Transverse colon (tissue), 4 donors: ENCODE measurements at regions not wholly inside any gene's neighbourhood (a gene's known extent, or its start where the extent isn't known, plus 50 kb on each side); places are given as distances from the start of the nearest gene placed in this dataset.

Experiments used
- DNase-seq: peaks from one replicate; pipeline ENCODE4 v3.0.0-alpha.2; 2019
- H3K27ac ChIP-seq, 4 donors: fragments of 200-600 bp; sonication (generic); 2 replicates each; pipeline ENCODE4 v1.5.1; 2016 to 2018; ENCODE audit warnings: inconsistent platforms in 4 of 4
- H3K27me3 ChIP-seq: fragments of 200-600 bp; sonication (generic); 2 replicates; pipeline ENCODE4 v1.5.1; 2017; ENCODE audit warnings: inconsistent platforms
- H3K36me3 ChIP-seq, 4 donors: fragments of 200-600 bp; sonication (generic); 2 replicates each; pipeline ENCODE4 v1.5.1; 2017 to 2019; ENCODE audit warnings: inconsistent platforms in 4 of 4
- H3K4me1 ChIP-seq, 4 donors: fragments of 200-600 bp; sonication (generic); 2 replicates each; pipeline ENCODE4 v1.5.1; 2017 to 2020; ENCODE audit warnings: inconsistent platforms in 4 of 4
- H3K4me3 ChIP-seq, 4 donors: fragments of 200-600 bp; sonication (generic); 1 replicate in 1 of 4; 2 replicates in 3 of 4; pipeline versions ENCODE4 v1.5.1 to v1.6.1; 2017 to 2019; ENCODE audit warnings: inconsistent platforms in 4 of 4
- H3K9me3 ChIP-seq, 2 donors: fragments of 200-600 bp; sonication (generic); 2 replicates each; pipeline ENCODE4 v1.5.1; 2017 to 2019; ENCODE audit warnings: inconsistent platforms in 2 of 2
- EP300 ChIP-seq: sonication (generic); formaldehyde crosslinking; IDR thresholded peaks from one replicate; pipeline ENCODE4 v1.6.1; 2017; ENCODE audit warnings: antibody characterized with exemption, low read depth
- POLR2A ChIP-seq: fragments of 450-650 bp; IDR thresholded peaks from one replicate; pipeline ENCODE4 v1.6.1; 2016; ENCODE audit warnings: antibody characterized with exemption, mild to moderate bottlenecking, moderate library complexity
- POLR2AphosphoS5 ChIP-seq, 3 donors: sonication (generic); formaldehyde crosslinking; IDR thresholded peaks; one replicate each; pipeline ENCODE4 v1.6.1; 2016; ENCODE audit warnings: antibody characterized with exemption in 3 of 3
- WGBS, 2 donors: methylation state at CpG; one replicate each; pipeline ENCODE4 v1.1.5; 2018; ENCODE audit warnings: low coverage in 1 of 2; 5-methylcytosine and 5-hydroxymethylcytosine counted together
- in situ Hi-C, 4 donors: fragments of 200-750 bp; cut with MboI; loops; one replicate each; pipeline versions ENCODE4 v1.15.0 to v1.15.1; 2017; ENCODE audit warnings: low sequenced_read_pairs in 3 of 4, low pct_ligation_motif_present in 1 of 4, low pct_unique_long_range_greater_than_20kb in 1 of 4
- intact Hi-C: fragments of 100-400 bp; cut with DNase I; formaldehyde crosslinking; loops from one replicate; pipeline ENCODE4 v1.15.1; 2023; ENCODE audit warnings: low total_unique reads
- TF ChIP-seq, protein P1 (sequence below), 5 experiments: fragments of 200-600 bp in 3 of 5; fragments of 450-650 bp in 2 of 5; sonication (generic) in 3 of 5; IDR thresholded peaks; 1 replicate in 2 of 5; 2 replicates in 3 of 5; pipeline ENCODE4 v1.5.1; 2016 to 2017; ENCODE audit warnings: antibody characterized with exemption in 5 of 5, inconsistent platforms in 3 of 5, mild to moderate bottlenecking in 2 of 5, moderate library complexity in 1 of 5

DNA sequence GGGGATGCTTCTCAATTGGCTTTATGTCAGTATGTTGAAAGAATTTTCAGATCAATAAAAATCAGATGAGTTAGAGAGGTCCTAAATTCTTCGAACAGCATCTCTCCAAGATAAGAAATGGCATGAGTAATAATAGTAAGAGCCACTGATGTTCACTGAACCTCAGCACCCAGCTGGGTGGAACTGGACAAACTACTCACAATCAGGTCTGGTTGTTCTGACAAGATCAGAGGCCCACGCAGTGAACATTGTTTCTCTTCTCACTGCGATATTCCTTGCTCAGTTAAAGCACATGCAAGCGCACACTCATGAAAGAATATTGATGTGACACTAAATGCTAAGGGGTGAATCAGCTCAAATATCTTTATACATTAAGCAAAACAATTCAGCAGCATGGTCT, 351.0 kb upstream of the AMELY start:
- in situ Hi-C loops = no loop called here

DNA sequence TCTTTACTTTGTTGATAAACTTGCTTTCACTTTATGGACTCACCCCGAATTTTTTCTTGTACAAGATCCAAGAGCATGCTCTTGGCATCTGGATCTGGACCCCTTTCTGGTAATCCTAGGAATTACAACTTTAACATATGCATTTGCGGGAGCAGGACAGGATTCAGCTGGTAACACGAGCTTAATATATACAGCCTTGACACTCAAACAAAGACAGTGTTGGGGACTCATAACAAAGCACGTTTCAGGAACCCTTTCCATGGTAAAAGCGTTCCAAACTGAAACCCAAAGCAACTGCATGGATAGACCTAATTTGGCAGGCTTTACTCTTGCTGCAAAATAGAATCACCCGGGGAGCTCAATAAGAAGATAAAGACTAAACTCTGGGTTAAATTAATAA, 349.7 kb upstream of the AMELY start:
- Histone ChIP-seq H3K4me1 (no peaks in the 10 kb centered on the region), H3K4me3 (no peak overlapping the region), H3K9me3 (no peaks in the 10 kb centered on the region), H3K27me3 (no peaks in the 10 kb centered on the region), H3K36me3 (no peaks in the 10 kb centered on the region), H3K27ac (no peak overlapping the region)
- intact Hi-C loops = no loop called here
- no peak for DNase-seq
- 67% methylated on average over 3 of the region's 6 CpGs; no CpG with 5 or more reads in 1 of the 2 donors for WGBS, 2 donors
- in situ Hi-C loops = no loop called here
- TF ChIP-seq POLR2AphosphoS5 (IDR thresholded peaks at IDR 0.05) (no peak), POLR2A (no peak)
- TF ChIP-seq, protein P1, sequence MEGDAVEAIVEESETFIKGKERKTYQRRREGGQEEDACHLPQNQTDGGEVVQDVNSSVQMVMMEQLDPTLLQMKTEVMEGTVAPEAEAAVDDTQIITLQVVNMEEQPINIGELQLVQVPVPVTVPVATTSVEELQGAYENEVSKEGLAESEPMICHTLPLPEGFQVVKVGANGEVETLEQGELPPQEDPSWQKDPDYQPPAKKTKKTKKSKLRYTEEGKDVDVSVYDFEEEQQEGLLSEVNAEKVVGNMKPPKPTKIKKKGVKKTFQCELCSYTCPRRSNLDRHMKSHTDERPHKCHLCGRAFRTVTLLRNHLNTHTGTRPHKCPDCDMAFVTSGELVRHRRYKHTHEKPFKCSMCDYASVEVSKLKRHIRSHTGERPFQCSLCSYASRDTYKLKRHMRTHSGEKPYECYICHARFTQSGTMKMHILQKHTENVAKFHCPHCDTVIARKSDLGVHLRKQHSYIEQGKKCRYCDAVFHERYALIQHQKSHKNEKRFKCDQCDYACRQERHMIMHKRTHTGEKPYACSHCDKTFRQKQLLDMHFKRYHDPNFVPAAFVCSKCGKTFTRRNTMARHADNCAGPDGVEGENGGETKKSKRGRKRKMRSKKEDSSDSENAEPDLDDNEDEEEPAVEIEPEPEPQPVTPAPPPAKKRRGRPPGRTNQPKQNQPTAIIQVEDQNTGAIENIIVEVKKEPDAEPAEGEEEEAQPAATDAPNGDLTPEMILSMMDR (IDR thresholded peaks at IDR 0.05) = no peak

More for the DNA sequence above, 351.0 kb upstream of the AMELY start:
- no peak overlapping the region for H3K4me3 ChIP-seq
- H3K36me3 ChIP-seq = no peaks in the 10 kb centered on the region
- WGBS, 2 donors = no CpG with 5 or more reads among the region's 4 CpGs
- no peaks in the 10 kb centered on the region for H3K4me1 ChIP-seq
- H3K27ac ChIP-seq = no peak overlapping the region
- TF ChIP-seq POLR2A (no peak), EP300 (no peak), POLR2AphosphoS5 (IDR thresholded peaks at IDR 0.05) (no peak)
- TF ChIP-seq, protein P1 (IDR thresholded peaks at IDR 0.05) = no peak
- H3K9me3 ChIP-seq = no peaks in the 10 kb centered on the region
- intact Hi-C loops = no loop called here
- H3K27me3 ChIP-seq = no peaks in the 10 kb centered on the region
- DNase-seq = no peak

DNA sequence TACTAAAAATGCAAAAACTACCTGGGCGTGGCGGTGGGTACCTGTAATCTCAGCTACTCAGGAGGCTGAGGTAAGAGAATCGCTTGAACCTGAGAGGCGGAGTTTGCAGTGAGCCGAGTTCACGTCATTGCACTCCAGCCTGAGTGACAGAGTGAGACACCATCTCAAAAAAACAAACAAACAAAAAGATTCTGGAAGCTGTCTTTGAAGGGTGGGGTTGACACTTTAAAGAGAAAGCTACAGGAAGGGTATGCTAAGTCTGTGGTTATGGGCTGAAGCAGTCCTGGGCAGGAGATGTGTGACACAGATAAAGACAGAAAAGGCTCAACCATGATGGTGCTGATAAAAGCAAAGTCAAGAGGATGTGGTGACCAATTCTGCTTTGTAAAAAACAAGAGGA, 328.5 kb upstream of the AMELY start:
- TF ChIP-seq POLR2AphosphoS5 (IDR thresholded peaks at IDR 0.05) = no peak
- TF ChIP-seq, protein P1 (IDR thresholded peaks at IDR 0.05) = no peak
- TF ChIP-seq EP300 = no peak
- TF ChIP-seq POLR2A = no peak
- in situ Hi-C loops = no loop called here
- DNase-seq = no peak

DNA sequence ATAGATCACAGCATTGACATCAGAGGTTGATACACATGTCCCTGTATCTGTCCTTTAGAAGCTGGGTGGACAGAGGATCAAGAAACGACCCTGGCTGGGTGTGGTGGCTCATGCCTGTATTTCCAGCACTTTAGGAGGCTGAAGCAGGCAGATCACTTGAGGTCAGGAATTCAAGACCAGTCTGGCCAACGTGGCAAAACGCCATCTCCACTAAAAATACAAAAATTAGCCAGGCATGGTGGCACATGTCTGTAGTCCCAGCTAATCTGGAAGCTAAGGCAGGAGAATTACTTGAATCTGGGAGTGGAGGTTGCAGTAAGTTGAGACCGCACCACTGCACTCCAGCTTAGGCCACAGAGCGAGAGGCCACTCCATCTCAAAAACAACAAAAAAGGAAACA, 300.4 kb upstream of the AMELY start:
- no CpG with 5 or more reads among the region's 5 CpGs for WGBS, 2 donors
- intact Hi-C loops = no loop called here
- TF ChIP-seq EP300 = no peak
- TF ChIP-seq, protein P1 (IDR thresholded peaks at IDR 0.05) = no peak
- TF ChIP-seq POLR2A = no peak
- no peak for TF ChIP-seq POLR2AphosphoS5 (IDR thresholded peaks at IDR 0.05)

More for the DNA sequence above, 328.5 kb upstream of the AMELY start:
- intact Hi-C loops = no loop called here
- Histone ChIP-seq H3K4me1 (no peaks in the 10 kb centered on the region), H3K9me3 (no peaks in the 10 kb centered on the region), H3K36me3 (no peaks in the 10 kb centered on the region), H3K27me3 (no peaks in the 10 kb centered on the region), H3K27ac (no peak overlapping the region), H3K4me3 (no peak overlapping the region)
- no CpG with 5 or more reads among the region's 6 CpGs for WGBS, 2 donors

More for the DNA sequence above, 300.4 kb upstream of the AMELY start:
- in situ Hi-C loops = no loop called here
- Histone ChIP-seq H3K4me3 (no peak overlapping the region), H3K36me3 (no peaks in the 10 kb centered on the region), H3K9me3 (no peaks in the 10 kb centered on the region), H3K27ac (no peak overlapping the region), H3K4me1 (no peaks in the 10 kb centered on the region), H3K27me3 (no peaks in the 10 kb centered on the region)
- no peak for DNase-seq
